Mucosa of descending colon (tissue), 3 donors: ENCODE measurements at regions not wholly inside any gene's neighbourhood (a gene's known extent, or its start where the extent isn't known, plus 50 kb on each side); places are given as distances from the start of the nearest gene placed in this dataset.
"Not testable (repeated sequence)": the region's sequence is repeated elsewhere in the genome, so short reads cannot be mapped to it uniquely, and the experiment has no call there.

ENCODE experiments used
- ATAC-seq: fragments of 200-7000 bp; cut with Tn5 transposase; one replicate; pipeline ENCODE4 v1.9.1; 2020; ENCODE audit warnings: mild to moderate bottlenecking, moderate library complexity
- DNase-seq, 3 donors: peaks; one replicate each; pipeline ENCODE4 v3.0.0-alpha.2; 2020
- H3K36me3 ChIP-seq: fragments of 200-600 bp; one replicate; pipeline ENCODE4 v1.8.0; 2021; ENCODE audit warnings: low read depth, mild to moderate bottlenecking
- H3K4me1 ChIP-seq: fragments of 200-600 bp; one replicate; pipeline ENCODE4 v1.8.0; 2021; ENCODE audit warnings: low read depth, mild to moderate bottlenecking
- H3K4me3 ChIP-seq: fragments of 200-600 bp; one replicate; pipeline ENCODE4 v1.8.0; 2021; ENCODE audit warnings: mild to moderate bottlenecking
- H3K9me3 ChIP-seq: fragments of 200-600 bp; one replicate; pipeline ENCODE4 v1.8.0; 2021; ENCODE audit warnings: mild to moderate bottlenecking
- CTCF ChIP-seq: fragments of 200-600 bp; IDR thresholded peaks from one replicate; pipeline ENCODE4 v1.8.0; 2022; ENCODE audit warnings: antibody characterized with exemption, mild to moderate bottlenecking
- intact Hi-C, 2 donors: fragments of 100-400 bp; cut with DNase I in 1 of 2; cut with micrococcal nuclease in 1 of 2; formaldehyde crosslinking; loops; one replicate each; pipeline versions ENCODE4 v1.11.0 to v1.11.1; 2022; cut with DNase I, micrococcal nuclease
- donor health status: DM: no; HTN: no; CAD: no; lungs with moderate emphysema.
- donor health status: DM: no; HTN: no; CAD: no.
- donor health status: DM: no; HTN: yes; CAD: no.

DNA sequence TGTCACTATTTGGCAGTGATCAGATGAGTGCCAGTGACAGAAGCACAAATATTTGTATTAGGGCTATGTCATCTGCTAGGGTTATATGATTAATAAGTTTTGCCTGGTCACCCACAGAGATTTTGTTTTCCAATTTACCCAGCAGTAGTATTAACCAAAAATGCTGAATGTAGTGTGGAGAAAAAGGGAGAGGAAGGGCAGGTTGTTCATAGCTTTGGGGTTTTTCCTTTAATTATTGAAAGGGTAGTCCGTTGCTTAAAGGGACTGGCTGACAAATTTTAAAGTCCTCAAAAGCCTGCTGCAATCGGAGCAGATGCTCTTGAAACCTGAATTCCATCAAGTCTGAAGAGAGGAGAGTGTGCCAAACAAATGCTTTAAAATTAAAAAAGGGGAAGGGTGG is 237.9 kb upstream of the CCDC196 start:
- Histone ChIP-seq H3K4me3 (no peak overlapping the region), H3K36me3 (no peaks in the 10 kb centered on the region), H3K4me1 (no peaks in the 10 kb centered on the region), H3K9me3 (no peaks in the 10 kb centered on the region)
- DNase-seq: no peak
- intact Hi-C loops: no loop called here
- no peak for TF ChIP-seq CTCF
- ATAC-seq: no peak

DNA sequence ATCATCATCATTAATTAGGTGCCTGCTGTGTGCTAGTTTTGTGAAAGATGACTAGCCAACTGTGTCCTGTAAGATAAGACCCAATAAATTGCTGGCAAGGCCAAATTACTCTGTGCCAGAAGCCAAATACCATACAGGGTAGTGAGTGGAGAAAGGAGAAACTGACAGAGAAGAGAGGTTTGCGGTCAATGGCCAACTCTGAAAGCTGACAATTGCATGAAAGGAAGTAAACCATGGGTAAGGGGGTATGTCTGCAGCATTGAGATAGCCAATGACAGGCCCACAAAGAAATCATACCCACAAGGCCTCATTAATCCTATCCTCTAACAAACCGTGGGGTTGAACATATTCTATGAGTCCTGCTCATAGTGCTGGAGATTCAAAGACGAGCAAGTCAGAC is 236.6 kb upstream of the CCDC196 start:
- no peak for TF ChIP-seq CTCF
- intact Hi-C loops: no loop called here
- no peak for ATAC-seq
- Histone ChIP-seq H3K4me1 (no peaks in the 10 kb centered on the region), H3K9me3 (no peaks in the 10 kb centered on the region), H3K4me3 (no peak overlapping the region), H3K36me3 (no peaks in the 10 kb centered on the region)
- no peak for DNase-seq

DNA sequence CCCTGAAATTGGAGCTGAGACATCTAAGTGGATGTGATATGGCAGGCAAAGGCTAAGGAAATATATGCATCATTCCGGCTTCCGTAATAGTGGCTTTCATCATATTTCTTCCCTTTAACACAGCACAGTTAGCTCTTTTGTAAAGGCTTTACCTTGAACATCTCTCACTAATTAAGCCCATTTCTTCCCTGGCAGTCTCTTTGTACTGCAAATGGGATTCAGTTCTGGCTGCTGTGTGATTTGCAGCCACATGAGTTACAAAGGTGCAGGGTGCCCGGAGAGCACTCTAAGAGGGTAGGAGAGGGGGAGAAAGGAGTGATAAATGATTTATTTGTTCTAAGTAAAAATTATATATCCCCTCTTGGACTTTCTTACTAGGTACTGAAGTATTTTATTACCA is 232.1 kb upstream of the CCDC196 start:
- no peak for TF ChIP-seq CTCF
- Histone ChIP-seq H3K36me3 (no peaks in the 10 kb centered on the region), H3K9me3 (no peaks in the 10 kb centered on the region), H3K4me3 (no peak overlapping the region), H3K4me1 (no peaks in the 10 kb centered on the region)
- no peak for ATAC-seq
- no peak for DNase-seq
- intact Hi-C loops: no loop called here

DNA sequence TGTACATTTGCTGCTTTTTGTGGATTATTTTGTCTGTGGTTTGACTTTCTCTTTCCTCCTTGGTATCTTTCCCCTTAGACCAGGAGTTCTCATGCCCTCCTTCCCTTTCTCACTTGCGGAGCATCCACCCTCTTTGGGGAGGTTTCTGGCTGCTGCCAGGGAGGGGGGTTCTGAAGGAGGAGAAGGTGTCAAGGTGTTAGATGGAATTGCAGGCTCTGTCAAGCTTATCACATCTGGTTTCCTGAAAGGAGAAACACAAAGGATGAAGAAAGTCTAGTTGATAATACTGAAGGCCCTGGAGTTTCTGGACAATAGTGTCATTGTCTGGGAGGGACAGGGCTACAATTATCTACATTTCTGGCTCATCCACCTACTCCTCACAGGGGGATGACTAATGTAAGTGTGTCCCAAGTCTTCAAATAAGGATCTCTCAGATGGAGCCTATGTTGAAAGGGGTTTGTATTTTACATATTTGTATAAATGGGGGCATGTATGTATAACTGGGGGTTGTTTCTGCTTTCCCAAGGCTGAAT is 217.3 kb upstream of the CCDC196 start:
- no peaks in the 10 kb centered on the region for H3K4me1 ChIP-seq
- H3K36me3 ChIP-seq: no peaks in the 10 kb centered on the region
- H3K9me3 ChIP-seq: no peaks in the 10 kb centered on the region
- no peak overlapping the region for H3K4me3 ChIP-seq
- intact Hi-C loops: no loop called here
- ATAC-seq (no peak), DNase-seq (no peak)
- no peak for TF ChIP-seq CTCF

- DNase-seq (no peak), ATAC-seq (no peak)
- intact Hi-C loops: no loop called here
- H3K4me3 ChIP-seq: no peak overlapping the region
- H3K9me3 ChIP-seq: no peaks in the 10 kb centered on the region
- no peak for TF ChIP-seq CTCF
- no peaks in the 10 kb centered on the region for H3K36me3 ChIP-seq
- no peaks in the 10 kb centered on the region for H3K4me1 ChIP-seq
These were observed 213.9 kb upstream of the CCDC196 start for GRCh38 chr14:66272221-66272620.

DNA sequence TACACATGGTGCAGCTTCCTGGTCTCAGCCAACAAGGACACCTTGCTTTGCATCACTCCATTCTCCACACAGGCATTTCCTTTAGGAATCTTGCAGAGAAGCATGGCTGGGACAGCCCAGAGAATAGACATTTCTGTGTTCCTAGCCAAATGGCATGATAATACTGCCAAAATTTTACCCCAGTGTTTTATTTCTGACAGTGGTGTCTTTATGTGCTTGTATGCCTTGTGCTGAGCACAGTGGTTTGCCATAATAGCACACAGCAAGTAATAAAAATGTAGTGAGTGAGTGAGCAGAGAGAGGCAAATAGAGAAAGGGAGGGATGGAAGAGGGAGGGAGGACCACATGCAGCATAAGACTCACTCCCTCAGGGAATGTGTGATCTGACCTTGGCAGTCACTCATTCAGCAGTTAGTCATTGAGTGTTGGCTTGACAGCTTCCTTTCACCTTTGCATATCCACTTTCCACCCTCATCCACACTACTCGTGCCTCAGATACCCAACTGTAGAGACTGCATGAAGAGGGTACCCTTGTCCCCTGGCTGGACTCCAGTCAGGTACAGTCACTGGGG is 212.8 kb upstream of the CCDC196 start:
- intact Hi-C loops: no loop called here
- no peak for TF ChIP-seq CTCF
- no peak for ATAC-seq

GRCh38 chr14:66278418-66278817 is 207.8 kb upstream of the CCDC196 start:
- intact Hi-C loops, H3K4me1 ChIP-seq, H3K4me3 ChIP-seq, H3K36me3 ChIP-seq, H3K9me3 ChIP-seq, DNase-seq, ATAC-seq: not testable (repeated sequence)

More for the DNA sequence above, 212.8 kb upstream of the CCDC196 start:
- no peak for DNase-seq
- Histone ChIP-seq H3K4me1 (no peaks in the 10 kb centered on the region), H3K36me3 (no peaks in the 10 kb centered on the region), H3K9me3 (no peaks in the 10 kb centered on the region), H3K4me3 (no peak overlapping the region)
